Neuronal stem cell (in vitro differentiated cells): ENCODE measurements at regions not wholly inside any gene's neighbourhood (a gene's known extent, or its start where the extent isn't known, plus 50 kb on each side); places are given as distances from the start of the nearest gene placed in this dataset. TPM values are rescaled to one million over a fixed set of nuclear protein-coding genes. Genes with fewer than 3 reads are reported as not detected.

Source experiments
- DNase-seq: peaks from one replicate; pipeline ENCODE4 v3.0.0-alpha.2; 2013; ENCODE audit warnings: low spot score
- H2AFZ ChIP-seq: one replicate; pipeline ENCODE4 v1.6.1; 2013; ENCODE audit warnings: mild to moderate bottlenecking, low read length, inconsistent platforms
- H2AK5ac ChIP-seq: 2 replicates; pipeline ENCODE4 v1.6.1; 2013; ENCODE audit warnings: low read depth, mild to moderate bottlenecking, inconsistent platforms, low read length, moderate library complexity, mixed read lengths
- H2BK120ac ChIP-seq: 2 replicates; pipeline ENCODE4 v1.6.1; 2013; ENCODE audit warnings: low read depth, mild to moderate bottlenecking, inconsistent platforms, low read length, moderate library complexity, mixed read lengths
- H2BK12ac ChIP-seq: one replicate; pipeline ENCODE4 v1.6.1; 2013; ENCODE audit warnings: low read length, inconsistent platforms
- H2BK15ac ChIP-seq: 2 replicates; pipeline ENCODE4 v1.6.1; 2013; ENCODE audit warnings: mild to moderate bottlenecking, low read length, inconsistent platforms, mixed read lengths
- H2BK5ac ChIP-seq: one replicate; pipeline ENCODE4 v1.6.1; 2013; ENCODE audit warnings: inconsistent platforms, mild to moderate bottlenecking, low read length, moderate library complexity
- H3K14ac ChIP-seq: one replicate; pipeline ENCODE4 v1.6.1; 2013; ENCODE audit warnings: low read length, inconsistent platforms
- H3K18ac ChIP-seq: 2 replicates; pipeline ENCODE4 v1.6.1; 2013; ENCODE audit warnings: low read length, inconsistent platforms
- H3K23ac ChIP-seq: 2 replicates; pipeline ENCODE4 v1.6.1; 2013; ENCODE audit warnings: low read depth, mild to moderate bottlenecking, mixed read lengths, low read length, inconsistent platforms; ENCODE audit not compliant: poor library complexity
- H3K27ac ChIP-seq: replicated peaks from 3 replicates; pipeline ENCODE4 v1.5.1; 2013; ENCODE audit warnings: low read length, inconsistent platforms
- H3K27me3 ChIP-seq, 3 experiments: 2 replicates each; pipeline ENCODE4 v1.6.1; 2013; ENCODE audit warnings: low read length in 3 of 3, mild to moderate bottlenecking in 2 of 3, inconsistent platforms in 1 of 3, low read depth in 1 of 3, mixed read lengths in 1 of 3, moderate library complexity in 1 of 3; ENCODE audit not compliant: control insufficient read depth in 3 of 3, insufficient read depth in 3 of 3
- H3K36me3 ChIP-seq, 2 donors: replicated peaks in 1 of 2; 2 replicates each; pipeline ENCODE4 v1.6.1; 2013; ENCODE audit warnings: low read length in 2 of 2; ENCODE audit not compliant: control insufficient read depth in 2 of 2, insufficient read depth in 2 of 2
- H3K4ac ChIP-seq: 2 replicates; pipeline ENCODE4 v1.6.1; 2013; ENCODE audit warnings: inconsistent platforms, mild to moderate bottlenecking, low read length, moderate library complexity
- H3K4me1 ChIP-seq, 2 donors: 1 replicate in 1 of 2; 2 replicates in 1 of 2; pipeline ENCODE4 v1.6.1; 2013; ENCODE audit warnings: low read length in 2 of 2, low read depth in 1 of 2; ENCODE audit not compliant: control insufficient read depth in 2 of 2, insufficient read depth in 1 of 2
- H3K4me2 ChIP-seq: one replicate; pipeline ENCODE4 v1.6.1; 2013; ENCODE audit warnings: mild to moderate bottlenecking, low read length, inconsistent platforms; ENCODE audit not compliant: insufficient read depth, poor library complexity, severe bottlenecking
- H3K4me3 ChIP-seq, 2 donors: 2 replicates each; pipeline ENCODE4 v1.5.1; 2013; ENCODE audit warnings: low read length in 2 of 2, mild to moderate bottlenecking in 2 of 2, inconsistent platforms in 1 of 2, moderate library complexity in 1 of 2
- H3K79me1 ChIP-seq: one replicate; pipeline ENCODE4 v1.6.1; 2013; ENCODE audit warnings: low read depth, mild to moderate bottlenecking, inconsistent platforms, low read length, moderate library complexity
- H3K9ac ChIP-seq: one replicate; pipeline ENCODE4 v1.6.1; 2013; ENCODE audit warnings: mild to moderate bottlenecking, low read depth, low read length, inconsistent platforms; ENCODE audit not compliant: poor library complexity
- H3K9me3 ChIP-seq, 2 donors: replicated peaks in 1 of 2; 2 replicates each; pipeline versions ENCODE3 to v1.6.1; 2013; ENCODE audit warnings: low read length in 2 of 2, mild to moderate bottlenecking in 2 of 2, inconsistent platforms in 1 of 2, low read depth in 1 of 2, mixed read lengths in 1 of 2, moderate library complexity in 1 of 2; ENCODE audit not compliant: control insufficient read depth in 2 of 2, insufficient read depth in 1 of 2
- H4K8ac ChIP-seq: one replicate; pipeline ENCODE4 v1.6.1; 2013; ENCODE audit warnings: low read depth, mild to moderate bottlenecking, inconsistent platforms, low read length, moderate library complexity
- H4K91ac ChIP-seq: one replicate; pipeline ENCODE4 v1.6.1; 2013; ENCODE audit warnings: low read length, low read depth, mild to moderate bottlenecking, inconsistent platforms; ENCODE audit not compliant: poor library complexity
- WGBS, 2 donors: extraction: QIAGEN DNeasy Blood & Tissue Kit; methylation state at CpG; one replicate each; pipeline ENCODE4 v1.1.7; 2013; ENCODE audit warnings: missing lambda C conversion rate in 2 of 2, mixed read lengths in 1 of 2; ENCODE audit not compliant: insufficient read length in 2 of 2, insufficient replicate concordance in 1 of 2; ENCODE audit errors: extremely low coverage in 2 of 2; 5-methylcytosine and 5-hydroxymethylcytosine counted together
- small RNA-seq: library from polyadenylated mRNA; stranded (forward); fragments of <200 nt; extraction: miRNeasy Mini kit (QIAGEN cat#:217004); gene quantifications from one replicate; pipeline ENCODE3, GENCODE V24; 2013; ENCODE audit not compliant: insufficient read depth

GRCh38 chr15:47663101-47663500, 54.2 kb upstream of the SEMA6D start:
- H3K4me1 ChIP-seq: peaks cover 0 to 4% of the 10 kb centered on the region in 2 donors
- H3K36me3 ChIP-seq: no peaks in the 10 kb centered on the region
- H3K18ac ChIP-seq: no peak overlapping the region
- H3K9me3 ChIP-seq: no peaks in the 10 kb centered on the region
- H3K27ac ChIP-seq: no peak overlapping the region
- H3K4me2 ChIP-seq: no peak overlapping the region
- no CpG with 5 or more reads among the region's 2 CpGs for WGBS, 2 donors
- H4K91ac ChIP-seq: no peak overlapping the region
- no peaks in the 10 kb centered on the region for H3K79me1 ChIP-seq
- no peak for DNase-seq
- H3K4me3 ChIP-seq: no peak overlapping the region
- H2AFZ ChIP-seq: no peak overlapping the region
- H2BK5ac ChIP-seq: no peak overlapping the region
- no peak overlapping the region for H3K4ac ChIP-seq
- no peak overlapping the region for H3K9ac ChIP-seq
- no peak overlapping the region for H4K8ac ChIP-seq
- H3K27me3 ChIP-seq: no peaks in the 10 kb centered on the region
- no peak overlapping the region for H3K14ac ChIP-seq
- H2BK120ac ChIP-seq: no peak overlapping the region
- no peak overlapping the region for H2BK15ac ChIP-seq
- H2AK5ac ChIP-seq: no peak overlapping the region
- H3K23ac ChIP-seq: no peak overlapping the region
- no peak overlapping the region for H2BK12ac ChIP-seq

Small RNA genes in the stretch of these regions (small RNA-seq; reads per million reads assigned to genes)
- gene MTND5P40 (not detected), gene RF01182 (not detected), gene RN7SKP139 (not detected), gene RNU6-1014P (not detected)
